GM18520 (cell line): ENCODE measurements at regions not wholly inside any gene's neighbourhood (a gene's known extent, or its start where the extent isn't known, plus 50 kb on each side); places are given as distances from the start of the nearest gene placed in this dataset.
"Not testable (repeated sequence)": the region's sequence is repeated elsewhere in the genome, so short reads cannot be mapped to it uniquely, and the experiment has no call there.

Experiments
- ATAC-seq: cut with Tn5 transposase; IDR thresholded peaks from one replicate; pipeline ENCODE4 v1.9.1; 2021; ENCODE audit not compliant: unreplicated experiment

DNA sequence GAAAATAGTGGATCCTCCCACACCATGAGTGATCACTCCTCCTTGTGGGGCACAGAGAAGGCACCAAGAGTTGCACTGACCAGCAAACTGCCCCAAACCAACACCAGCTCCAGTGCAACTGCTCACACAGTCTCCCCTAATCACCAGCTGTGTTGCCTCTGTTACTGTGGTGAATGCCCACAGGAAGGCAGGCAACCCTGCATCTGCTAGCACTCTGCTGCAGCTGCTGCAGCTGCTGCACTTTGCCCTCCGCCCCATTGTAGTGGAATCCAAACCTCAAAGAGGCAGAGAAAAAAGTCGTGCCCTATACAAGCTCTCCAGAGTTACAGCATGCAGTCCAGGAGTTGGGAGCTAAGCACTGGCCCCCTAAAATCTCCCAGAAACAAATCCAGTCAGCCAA lies 339.6 kb downstream of the TRIM36 start:
- no peak for ATAC-seq

DNA sequence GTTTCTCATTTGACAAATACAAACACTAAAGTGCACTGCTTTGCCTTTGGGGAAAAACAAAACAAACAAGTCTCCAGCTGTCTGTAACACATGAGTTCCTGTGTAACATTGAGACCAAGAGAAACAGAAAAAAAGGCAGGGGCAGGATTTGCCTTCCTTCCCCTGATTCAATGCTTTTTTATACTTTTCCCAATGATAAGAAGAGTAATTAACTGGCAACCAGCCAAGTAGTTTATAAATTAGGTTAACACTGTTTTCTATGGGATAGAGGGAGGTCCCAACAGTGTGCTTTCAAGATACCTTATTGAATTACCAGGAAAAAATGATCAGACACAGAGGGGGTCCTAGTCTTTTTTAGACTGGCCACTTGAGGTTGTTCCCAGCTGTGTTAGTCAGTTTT lies 346.8 kb downstream of the TRIM36 start:
- no peak for ATAC-seq

DNA sequence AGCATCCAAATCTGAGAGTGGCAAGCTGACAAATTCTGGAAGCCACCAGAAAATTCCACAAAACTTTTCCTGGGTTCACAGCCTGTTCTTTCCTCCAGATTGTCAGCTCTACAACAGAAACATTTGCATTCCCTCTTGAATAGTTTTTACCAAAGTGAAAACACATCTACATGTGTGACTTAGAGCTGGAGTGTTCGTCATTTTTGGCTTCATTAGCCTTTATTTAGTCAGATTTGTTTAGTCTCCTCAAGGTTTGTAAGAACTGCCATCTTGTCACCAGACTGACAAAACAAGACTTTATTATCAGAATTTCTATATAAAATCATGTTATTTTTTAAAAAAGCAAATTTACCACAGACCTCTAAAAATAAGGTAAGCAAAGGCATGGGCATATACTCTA lies 347.3 kb downstream of the TRIM36 start:
- ATAC-seq = no peak

DNA sequence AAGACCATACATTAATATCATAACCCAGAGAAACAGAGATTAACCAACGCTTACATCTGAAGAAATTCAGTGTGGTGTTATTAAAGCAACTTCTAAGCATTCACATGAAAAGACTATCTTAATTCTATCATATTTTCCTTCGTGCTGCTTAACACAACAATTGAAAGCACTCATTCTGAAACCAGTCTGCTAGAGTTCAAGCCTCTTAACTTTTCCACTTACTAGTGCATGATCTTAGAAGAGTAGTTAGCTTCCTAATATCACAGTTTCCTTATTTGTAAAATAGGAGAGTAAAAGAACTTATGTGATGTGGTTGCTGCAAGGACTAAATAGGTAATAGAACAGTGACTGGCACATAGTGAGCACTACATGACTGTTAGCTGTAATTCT lies 379.3 kb downstream of the TRIM36 start:
- no peak for ATAC-seq

DNA sequence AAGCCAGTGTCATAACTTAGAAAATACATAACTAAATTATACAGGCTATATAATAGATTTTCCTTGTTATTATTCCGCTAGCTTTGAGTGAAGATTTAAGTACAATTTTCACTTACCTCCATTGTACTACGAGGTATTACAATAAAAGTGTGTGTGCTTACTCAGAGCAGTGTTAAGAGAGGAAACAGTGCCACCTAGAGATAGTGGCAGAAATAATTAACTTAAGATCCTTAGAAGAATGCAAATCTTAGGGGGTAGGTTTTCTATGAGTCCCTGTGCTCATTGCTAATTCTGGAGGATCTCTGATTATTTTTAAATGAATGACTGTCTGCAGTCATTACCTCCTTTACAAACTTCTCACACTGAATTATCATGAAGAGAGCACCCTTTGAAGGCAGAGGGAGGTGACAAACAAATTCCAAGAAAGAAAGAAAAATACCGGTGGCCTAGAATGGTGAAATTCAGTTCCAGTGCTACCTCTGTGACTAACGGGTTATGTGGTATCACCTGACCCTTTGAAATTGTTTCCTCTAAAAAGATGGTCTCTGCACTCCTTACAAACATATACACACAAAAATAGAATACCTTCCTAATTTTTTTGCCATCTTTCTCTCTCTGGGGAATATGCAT lies 379.8 kb downstream of the TRIM36 start:
- no peak for ATAC-seq

DNA sequence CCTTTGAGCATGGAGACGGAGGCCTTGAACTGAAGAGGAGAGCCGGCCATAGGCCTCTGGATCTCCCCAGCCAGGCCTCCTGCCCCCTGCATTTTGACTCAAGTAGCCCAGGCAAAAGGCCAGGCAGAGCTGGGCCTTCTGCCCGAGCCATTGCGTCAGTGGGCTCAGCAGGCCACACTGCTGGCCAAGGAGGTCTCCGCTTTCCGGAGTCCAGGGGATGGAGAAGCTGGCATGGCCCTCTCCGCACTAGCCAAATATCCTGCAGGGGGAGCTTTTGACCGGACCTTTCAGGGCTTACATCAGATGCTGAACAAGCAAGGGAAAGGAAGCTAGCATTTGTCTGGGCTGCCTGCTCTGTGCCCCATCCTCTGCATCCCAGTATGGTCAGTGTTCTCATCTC lies 386.8 kb downstream of the TRIM36 start:
- ATAC-seq = no peak

DNA sequence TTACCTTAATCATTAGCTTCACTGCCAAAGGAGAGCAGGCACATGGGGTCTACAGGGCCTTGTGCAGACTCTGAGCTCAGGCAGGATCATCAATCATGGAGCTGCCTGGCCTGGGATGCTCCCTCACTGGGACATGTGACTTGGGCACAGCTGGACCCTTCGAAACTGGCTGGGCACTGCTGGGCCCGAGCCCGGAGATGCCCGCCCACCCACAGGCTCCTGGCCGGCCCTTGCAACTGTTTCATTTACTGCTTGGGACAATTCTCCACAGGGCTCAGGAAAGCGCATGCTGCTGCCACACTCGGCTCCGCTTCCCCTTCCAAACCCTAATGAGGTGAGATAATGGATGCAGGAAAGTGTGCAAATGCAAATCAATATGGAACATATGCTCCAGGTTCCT lies 387.5 kb downstream of the TRIM36 start:
- ATAC-seq = no peak

DNA sequence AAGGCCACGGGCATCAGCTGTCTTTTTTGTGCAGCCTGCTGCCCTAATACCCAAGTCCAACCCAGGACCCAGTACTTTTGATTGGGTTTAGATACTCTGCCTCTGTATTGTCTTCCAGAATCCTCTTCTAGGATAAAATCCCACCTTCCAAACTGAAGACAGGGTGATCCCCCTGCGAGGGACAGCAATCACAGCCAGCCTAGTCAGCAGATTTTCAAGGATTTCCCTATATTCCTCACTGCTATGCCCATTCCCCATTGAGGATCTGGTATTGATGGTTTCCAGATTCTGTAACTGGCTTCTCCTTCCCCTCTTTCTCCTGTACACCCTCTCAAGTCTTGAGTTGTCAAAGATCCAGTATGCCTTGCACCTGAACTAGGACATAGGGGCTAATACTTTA lies 389.4 kb downstream of the TRIM36 start:
- ATAC-seq = no peak

DNA sequence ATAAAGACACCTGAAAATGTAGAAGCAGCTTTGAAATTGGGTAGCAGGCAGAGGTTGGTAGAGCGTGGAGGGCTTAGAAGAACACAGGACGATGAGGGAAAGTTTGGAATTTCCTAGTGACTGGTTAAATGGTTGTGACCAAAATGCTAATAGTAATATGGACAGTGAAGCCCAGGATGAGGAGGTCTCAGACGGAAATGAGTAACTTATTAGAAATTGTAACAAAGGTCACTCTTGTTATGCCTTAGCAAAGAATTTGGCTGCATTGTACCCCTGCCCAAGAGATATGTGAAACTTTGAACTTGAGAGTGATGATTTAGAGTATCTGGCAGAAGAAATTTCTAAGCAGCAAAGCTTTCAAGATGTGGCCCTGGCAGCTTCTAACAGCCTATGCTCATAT lies 382.5 kb downstream of the KCNN2 start:
- ATAC-seq = no peak

DNA sequence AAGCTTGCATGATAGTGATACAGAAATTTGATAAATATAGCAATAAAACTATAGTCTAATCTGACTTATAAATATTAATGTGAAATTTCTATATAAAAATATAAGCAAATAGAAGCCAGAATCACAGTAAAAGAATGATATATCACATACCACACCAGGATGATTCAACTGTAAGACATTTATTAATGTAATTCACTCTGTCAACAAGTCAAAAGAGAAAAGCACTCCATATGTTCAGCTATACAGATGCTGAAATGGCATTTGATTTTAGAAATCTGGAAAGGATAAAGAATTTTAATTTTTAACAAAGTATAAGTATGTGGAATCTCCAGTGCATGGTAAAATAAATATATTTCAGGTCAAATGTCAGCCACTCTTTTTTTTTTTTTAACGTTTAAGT lies 372.4 kb downstream of the KCNN2 start:
- ATAC-seq = no peak

DNA sequence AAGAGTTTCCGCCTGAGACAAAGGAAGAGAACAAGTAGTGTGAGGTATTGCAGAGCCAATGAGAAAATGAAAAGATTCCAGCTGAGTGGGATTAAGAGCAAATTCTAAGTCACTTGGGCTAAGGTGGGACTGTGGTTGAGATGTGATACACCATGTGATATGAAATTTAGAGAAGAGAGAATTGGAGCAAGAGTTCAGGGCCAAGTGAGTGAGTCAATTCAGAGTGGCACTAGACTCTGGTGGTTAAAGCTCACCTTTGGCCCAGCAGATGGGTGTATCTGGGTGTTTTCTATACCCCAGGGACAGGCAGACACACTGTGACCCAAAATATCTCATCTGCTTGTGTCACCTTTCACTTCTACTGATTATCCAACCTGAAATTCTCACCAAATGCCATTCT lies 368.1 kb downstream of the KCNN2 start:
- ATAC-seq = no peak

DNA sequence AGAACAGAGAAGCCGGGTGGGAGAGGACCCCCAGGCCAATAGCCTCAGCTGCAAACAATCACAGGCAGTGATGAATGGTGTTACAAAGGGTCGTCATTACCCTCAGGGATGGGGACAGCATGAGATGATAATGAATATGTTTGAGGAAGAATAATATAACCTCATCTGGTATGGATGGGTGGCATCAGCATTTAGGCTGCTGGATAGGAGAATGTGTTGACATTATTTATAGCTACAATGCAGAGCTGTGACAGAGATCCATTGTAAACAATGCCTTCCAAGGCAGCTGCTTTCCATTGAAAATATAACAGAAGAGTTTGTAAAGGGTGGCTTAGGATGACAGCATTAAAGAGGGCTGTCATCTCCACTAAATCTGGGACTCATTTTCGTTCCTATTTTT lies 365.5 kb downstream of the KCNN2 start:
- ATAC-seq = no peak

DNA sequence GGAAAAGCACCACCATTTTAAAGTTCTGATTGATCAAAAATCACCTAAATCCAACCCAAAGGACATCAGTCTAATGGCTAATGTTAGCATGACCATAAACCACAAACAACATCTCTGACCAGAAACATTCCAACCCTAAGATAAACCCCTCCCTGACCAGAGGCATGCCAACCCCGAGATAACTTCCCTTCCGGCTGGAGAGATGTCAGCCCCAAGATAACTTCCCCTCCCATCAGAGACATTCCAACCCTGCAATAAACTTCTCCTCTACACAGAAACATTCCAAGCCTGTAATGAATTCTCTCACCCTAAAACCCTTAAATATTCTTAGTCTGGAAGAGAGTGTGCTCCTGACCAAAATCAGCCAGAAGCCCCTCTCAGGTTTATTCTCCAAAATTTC lies 364.3 kb downstream of the KCNN2 start:
- ATAC-seq = no peak

DNA sequence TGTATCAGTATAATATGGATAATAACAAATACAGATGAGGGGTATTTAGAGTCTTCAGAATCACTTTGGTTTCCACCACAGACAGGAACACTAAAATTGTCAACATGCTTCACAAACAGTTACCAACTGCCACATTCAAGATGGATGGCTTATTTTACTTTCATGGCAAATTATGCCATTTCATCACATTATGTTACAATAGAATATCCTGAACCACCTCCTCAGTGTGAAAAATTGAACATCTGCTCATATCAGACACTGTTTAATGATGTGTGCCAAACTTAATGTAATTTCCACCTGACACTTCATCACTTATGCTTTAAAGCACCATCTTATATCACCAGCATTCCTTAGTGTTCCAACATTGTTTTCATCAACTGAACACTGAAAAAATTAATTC lies 357.4 kb downstream of the KCNN2 start:
- ATAC-seq = no peak

DNA sequence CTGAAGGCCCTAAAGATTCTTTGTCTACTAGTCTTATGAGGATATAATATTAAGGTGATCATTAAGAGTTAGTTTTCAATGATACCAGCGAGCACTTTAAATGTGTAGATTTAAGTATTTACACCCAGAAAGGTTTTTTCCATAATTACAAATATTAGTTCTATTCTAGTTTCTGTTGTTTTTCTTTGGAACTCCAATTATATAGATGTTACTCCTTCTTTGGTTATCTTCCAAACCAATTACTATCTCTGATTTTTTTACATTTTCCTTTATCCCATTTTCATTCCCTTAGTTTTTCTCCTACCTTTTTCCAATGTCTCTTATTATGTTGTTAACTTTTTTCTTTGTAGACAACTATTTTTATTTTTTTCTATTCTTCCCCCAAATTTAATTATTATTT lies 355.1 kb downstream of the KCNN2 start:
- no peak for ATAC-seq

DNA sequence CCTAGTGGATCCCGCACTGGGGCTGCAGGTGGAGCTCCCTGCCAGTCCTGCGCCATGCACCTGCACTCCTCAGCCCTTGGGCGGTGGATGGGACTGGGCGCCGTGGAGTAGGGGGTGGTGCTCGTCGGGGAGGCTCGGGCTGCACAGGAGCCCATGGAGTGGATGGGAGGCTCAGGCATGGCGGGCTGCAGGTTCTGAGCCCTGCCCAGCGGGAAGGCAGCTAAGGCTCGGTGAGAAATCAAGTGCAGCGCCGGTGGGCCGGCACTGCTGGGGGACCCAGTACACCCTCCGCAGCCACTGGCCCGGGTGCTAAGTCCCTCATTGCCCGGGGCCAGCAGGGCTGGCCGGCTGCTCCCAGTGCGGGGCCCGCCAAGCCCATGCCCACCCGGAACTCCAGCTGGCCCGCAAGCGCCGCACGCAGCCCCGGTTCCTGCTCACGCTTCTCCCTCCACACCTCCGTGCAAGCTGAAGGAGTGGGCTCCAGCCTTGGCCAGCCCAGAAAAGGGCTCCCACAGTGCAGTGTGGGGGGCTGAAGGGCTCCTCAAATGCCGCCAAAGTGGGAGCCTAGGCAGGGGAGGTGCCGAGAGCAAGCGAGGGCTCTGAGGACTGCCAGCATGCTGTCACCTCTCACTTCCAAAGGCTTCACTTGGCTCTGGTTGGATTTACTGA lies 342.5 kb downstream of the KCNN2 start:
- not testable (repeated sequence) for ATAC-seq

DNA sequence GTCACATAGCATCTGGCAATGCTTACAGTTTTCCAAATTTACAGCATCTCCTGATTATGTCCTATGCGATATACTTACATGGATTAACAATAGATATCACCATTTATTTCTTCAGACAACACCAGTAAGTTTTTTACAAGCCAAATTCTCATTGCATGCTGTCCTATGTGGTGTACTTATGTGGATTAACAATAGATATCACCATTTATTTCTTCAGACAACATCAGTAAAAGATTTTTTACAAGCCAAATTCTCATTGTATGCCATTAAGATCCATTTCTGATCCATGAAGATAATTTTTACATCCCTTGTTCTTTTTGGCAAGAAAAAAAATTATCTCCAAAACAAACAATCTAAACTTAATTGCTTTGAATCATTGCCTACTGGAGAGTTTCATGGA lies 340.9 kb downstream of the KCNN2 start:
- ATAC-seq = no peak

DNA sequence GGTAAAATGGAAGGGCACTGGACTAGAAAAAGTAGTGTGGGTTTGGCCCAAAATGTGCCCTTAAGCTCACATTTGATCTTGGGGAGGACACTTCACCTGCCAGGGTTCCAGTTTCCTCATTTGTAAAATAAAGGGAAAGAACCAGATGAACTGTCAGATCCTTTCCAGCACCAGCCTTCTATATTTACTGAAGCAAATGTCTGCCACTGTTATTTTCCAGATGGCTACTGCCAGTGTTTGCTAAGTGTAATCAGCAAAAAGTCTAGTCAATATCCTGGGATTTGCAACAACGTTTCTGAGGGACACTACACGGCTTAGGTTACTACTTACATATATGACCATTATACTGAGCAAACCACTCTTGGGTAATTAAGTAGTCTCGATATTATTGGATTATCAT lies 340.3 kb downstream of the KCNN2 start:
- no peak for ATAC-seq

DNA sequence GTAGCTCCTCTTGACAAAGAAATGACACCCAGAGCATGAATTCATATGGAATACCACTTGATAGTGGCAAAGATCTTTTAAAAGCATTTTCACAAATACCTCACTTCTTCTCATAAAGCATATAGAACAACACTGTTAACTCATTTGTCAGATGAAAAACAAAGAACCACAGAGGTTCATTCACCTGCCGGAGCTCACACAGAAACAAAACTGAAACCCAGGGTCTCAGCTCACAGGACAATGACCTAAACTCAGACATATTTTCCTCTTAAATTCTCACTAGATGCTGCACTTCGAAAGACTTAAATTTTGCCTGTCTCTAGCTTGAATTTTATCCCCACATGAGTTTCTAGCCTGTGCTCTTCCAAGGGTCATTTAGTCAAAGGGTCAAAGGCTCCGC lies 339.0 kb downstream of the KCNN2 start:
- ATAC-seq = no peak

DNA sequence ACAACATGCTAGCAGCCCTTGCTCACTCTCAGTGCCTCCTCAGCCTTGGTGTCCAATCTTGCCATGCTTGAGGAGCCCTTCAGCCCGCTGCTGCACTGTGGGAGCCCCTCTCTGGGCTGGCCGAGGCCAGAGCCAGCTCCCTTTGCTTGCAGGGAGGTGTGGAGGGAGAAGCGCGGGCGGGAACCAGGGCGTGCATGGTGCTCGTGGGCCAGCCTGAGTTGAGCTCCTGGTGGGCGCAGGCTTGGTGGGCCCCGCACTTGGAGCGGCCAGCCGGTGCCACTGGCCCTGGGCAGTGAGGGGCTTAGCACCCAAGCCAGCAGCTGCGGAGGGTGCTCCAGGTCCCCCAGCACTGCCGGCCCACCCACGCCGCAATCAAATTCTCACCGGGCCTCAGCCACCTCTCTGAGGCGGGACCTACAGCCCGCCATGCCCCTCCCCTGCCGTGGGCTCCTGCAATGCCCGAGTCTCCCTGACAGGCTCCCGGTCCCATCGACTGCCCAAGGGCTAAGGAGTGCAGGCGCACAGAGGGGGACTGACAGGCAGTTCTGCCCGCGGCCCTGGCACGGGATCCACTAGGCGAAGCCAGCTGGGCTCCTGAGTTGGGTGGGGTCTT lies 333.5 kb downstream of the KCNN2 start:
- no peak for ATAC-seq

DNA sequence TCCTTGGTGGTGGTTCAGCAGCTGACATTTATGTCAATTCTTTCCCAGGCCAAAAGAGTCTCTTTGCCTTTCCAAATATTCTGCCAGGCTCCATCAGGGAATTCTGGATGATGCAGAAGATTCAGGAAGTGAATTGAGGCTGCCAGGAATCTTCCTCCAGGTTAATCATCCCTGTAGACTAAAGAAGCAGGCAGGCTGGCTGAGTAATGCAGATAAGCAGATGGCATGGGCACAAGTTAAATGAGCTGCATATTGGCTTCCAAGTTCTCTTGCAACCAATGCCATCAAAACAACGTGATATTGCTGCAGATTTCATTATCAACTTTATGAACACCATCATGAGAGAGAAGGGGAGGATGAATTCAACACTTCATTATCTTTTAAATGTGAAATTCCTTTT lies 324.5 kb downstream of the KCNN2 start:
- ATAC-seq = no peak

DNA sequence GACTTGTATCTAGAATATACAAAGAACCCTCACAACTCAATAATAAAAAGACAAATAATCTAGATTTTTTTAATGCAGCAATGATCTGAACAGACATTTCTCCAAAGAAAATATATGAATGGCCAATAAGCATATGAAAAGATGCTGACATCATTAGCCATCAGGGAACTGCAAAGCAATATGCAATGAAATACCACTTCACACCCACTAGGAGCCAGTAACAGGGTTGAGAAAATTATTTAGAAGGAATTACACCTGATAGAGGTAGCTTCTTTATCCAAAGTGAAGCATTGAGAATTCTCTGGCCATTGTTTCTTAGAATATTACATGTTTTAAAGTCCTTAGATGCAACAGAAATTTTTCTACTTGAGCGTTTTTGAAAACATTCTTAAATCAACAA lies 316.9 kb downstream of the KCNN2 start:
- no peak for ATAC-seq

DNA sequence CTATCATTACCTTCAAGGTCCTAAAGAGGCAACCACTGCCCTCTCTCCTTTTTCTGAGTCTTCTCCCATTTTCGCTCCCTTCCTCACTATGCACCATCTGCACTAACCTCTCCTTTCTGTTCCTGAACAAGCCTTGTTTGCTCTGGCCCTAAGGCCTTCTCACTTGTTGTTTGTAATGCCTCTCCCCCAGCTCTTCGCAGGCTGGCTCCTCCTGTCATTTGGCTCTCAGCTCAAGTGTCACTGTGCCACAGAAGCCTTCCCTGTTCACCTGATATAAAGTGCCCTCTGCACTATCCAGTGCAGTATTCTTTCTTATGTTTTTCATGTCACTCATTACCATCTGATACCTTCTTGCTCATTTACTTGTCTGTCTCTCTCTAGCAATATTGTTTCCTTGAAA lies 303.7 kb downstream of the KCNN2 start:
- no peak for ATAC-seq
